GM19240 (cell line): ENCODE measurements at regions not wholly inside any gene's neighbourhood (a gene's known extent, or its start where the extent isn't known, plus 50 kb on each side); places are given as distances from the start of the nearest gene placed in this dataset.

Source experiments
- DNase-seq: peaks from one replicate; pipeline ENCODE4 v3.0.0; 2011; ENCODE audit warnings: low spot score; ENCODE audit not compliant: insufficient read length

DNA sequence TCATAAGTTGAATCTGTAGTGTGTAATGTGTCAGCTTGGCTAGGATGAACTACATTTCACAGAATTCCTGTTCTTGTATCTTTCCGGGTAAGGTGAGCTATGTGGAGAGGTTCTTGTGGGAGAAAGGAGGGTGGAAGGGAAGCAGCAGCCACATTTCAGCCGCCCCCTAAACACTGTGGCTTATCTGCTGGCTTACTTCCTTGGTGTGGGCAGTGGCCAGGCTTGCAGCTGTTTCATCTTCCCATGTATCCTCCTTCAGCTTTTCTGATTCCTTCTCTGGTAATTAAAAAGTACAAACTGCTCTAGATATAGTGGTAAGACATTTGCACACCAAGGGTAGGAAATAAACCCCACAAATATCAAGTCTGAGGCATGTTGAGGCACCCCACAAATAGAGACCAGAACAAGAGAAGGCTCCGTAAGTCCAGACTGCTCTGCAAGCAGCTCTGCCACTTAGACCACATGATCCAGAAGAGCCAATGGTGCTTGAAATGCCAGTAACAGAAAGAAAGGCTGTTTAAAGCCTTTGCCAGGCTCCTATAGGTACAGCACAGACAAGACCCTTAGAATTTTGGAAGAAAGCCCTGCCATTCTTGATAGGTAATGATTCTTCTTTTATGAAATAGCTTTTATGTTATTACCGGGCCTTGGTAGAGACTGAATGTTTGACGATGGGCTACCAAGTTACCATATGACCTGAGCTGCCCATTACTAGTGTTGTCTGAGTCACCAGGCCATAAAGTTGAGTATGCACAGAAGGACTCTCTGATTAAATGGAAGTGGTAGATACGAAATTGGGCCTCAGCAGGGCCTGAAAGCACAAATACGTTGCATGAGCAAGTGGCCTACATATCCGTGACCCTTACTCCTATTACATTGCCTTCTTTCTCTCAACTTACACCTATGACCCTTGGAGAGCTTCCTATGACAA is 215.0 kb upstream of the SGK1 start:
- DNase-seq = no peak

DNA sequence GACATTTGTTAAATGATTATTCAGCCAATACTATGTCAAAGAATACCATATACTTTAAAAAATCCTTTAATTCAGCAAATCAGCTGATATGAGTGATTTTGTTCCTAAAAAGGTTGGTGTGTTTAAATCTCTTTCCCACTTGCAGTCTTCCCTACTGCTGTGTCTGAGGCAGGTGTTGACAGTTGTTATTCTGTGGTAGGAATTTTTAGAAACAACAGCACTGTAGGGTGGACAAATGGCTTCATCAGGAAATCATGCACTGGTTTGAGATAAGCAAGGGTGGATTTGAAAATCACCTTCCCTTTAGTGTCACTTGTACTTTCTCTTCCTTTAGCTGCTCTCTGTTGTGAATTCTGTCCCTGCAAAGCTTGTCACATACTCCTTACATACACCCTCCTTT is 213.7 kb upstream of the SGK1 start:
- DNase-seq = no peak

DNA sequence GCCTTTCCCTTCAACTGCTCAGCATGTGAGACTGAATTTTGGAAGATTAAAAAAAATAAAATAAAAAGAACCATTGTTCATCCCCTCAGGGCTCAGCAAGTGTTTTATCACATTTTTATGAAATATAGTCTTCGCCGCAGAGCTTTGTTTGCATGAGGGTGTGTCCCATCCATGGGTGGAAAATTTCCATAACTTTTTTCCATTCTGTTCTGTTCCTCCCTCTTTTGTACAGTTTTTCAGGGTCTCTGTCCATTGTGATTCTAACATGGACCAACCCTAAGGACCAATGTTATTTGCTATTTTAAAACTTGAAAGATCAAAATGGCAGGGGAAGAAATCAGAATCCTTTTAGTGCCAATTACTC is 213.3 kb upstream of the SGK1 start:
- DNase-seq = no peak

DNA sequence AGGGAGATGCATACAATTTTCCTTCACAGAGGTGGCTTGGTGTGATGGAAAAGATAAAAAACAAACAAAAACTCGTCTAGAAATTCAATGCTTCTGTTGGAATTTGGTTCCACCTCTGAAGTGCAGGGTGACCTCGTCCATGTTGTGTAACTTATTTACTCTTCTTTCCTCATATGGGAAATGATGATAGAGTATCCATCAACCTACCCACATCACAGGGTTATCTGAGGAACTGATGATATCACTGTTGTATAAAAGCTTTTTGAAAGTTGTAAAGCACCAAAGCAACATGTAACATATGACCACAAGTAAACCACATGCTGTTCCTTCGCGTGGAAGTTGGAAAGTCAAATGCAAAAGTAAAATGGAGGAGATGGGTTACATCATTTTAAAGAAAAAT is 212.0 kb upstream of the SGK1 start:
- DNase-seq = no peak

DNA sequence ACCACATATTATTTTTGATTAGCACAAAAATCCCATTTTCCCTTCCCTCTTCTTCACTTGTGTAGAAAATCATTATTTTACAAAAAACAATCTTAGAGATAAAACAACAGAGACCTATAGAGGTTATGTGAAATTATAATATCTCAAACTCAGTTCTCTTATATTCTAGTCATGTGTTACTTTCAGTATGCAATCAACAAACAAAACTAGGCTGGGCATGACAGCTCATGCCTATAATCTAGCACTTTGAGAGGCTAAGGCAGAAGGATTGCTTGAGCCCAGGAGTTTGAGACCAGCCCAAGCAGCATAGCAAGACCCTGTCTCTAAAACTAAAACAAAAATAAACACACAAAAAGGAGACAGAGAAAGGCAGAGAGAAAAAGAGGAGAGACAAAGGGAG is 211.4 kb upstream of the SGK1 start:
- no peak for DNase-seq

DNA sequence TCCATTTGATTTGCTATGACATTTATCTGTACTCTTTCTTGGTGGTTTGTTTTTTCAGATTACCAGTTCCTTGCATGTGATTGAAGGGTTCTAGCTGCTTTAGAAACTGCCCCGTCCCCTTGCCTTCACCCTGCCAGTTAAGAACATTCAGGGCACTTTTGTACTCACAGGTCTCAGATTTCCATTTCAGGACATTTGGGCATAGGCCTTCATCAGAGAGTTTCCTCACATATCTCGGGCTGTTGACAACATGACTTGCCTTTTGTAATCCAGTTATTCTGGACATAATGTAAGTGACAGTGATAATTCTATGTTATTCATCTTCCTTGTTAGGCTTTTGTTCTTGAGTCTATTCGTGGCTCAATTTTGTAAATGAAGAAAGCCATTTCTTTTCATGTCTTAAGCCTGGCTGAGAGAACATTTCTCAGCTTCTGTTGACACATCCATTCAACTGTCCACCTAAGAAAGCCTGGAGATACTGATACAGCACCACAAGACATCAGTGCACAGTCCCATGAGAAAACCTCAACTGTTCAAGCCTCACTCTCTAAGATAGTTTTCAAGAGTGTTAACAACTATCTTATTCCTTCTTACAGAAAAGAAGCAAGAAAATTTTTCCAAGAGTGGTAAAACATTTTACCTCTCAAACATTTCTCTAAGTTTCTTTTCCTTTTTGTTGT is 209.3 kb upstream of the SGK1 start:
- no peak for DNase-seq

DNA sequence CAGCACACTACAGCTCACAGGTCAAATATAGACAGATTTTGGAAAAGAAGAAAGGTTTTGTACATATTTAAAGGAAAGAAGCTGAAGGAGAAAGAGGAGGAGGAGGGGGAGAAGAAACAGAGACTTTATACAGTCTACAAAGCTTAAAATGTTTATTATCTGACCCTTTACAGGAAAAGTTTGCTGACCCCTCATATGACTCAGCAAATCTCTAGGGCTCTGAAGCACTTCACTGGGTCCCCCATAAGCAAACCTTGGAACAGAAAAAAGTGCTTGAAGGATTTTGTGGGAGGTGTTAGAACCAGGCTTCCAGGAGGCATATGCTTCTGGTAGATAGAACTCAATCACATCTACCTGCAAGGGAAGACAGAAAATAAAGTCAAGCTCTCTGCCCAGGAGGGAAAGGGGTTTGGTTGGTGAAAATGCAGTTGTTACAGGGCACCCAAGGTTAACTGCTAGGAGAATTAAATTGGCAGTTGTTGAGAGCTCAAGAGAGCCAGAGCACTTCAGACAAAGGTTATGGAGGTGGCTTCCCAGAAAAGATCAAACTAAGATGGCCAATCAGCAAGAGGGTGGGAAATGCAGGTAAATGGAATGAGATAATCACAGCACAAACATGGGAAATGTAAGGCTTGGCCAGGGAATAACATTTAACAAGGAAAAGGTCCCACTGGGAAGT is 207.4 kb upstream of the SGK1 start:
- no peak for DNase-seq

DNA sequence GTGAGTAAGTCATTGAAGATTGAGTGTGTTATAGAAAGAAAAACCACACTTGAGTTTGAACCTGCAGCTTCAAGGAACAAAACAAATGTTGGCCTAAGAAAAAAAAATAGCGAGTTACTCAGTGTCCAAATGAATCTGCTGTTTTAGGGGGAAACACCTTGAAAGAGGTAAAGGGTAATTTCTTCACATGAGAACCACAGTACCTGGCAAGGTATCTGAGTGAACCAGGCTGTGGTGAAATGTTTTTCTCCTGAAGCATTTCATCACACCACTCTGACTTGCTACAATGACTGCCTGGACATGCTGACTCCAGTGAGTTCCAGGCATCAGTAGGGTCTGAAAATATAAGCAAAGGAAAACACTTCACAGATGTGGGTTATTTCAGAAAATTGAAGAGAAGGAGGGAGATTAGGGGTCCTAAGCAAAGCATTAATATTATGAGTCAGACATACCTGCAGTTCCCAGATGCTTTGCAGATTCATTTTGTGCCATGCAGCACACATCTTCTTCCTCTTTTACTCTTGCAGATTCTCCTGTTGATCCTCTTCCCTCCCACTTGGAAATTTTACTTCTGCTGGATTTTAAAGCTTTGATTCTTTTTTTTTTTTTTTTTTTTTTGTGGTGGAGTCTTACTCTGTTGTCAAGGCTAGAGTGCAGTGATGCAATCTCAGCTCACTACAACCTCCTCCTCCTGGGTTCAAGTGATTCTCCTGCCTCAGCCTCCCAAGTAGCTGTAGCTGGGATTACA is 206.2 kb upstream of the SGK1 start:
- DNase-seq = no peak

DNA sequence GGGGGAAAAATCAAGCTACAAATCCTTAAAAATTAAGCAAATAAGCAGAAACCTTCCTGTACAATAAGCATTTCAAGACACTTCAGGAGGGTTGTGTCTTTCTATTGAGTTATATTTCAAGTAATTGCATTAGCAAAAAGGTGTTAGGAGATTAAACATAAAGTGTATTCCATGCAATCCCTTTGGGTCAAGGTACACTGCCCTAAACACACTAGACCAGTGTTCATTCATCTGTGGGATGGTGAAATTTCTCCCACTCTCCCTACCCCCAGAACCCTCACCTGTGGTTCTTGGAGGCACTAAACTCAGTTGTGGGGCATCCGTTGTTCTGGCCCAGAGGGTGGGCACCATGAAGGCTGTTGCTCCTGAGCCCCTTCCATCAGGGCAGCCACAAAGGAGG is 205.1 kb upstream of the SGK1 start:
- DNase-seq = no peak

DNA sequence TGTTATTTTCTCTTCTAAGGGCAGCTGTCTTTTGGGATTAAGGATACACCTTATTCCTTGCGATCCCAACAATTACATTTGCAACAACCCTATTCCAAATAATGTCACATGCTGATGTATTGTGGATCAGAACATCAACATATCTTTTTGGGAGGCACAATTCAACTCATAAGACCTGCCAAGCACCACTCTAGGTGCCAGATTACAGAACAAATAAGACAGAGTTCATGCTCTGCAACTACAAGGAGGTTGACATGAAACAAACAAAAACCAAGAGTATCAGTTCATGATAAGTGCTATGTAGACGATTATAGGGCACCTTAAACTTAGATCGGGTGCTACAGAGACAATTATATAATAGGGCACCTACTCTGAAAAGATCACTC is 203.2 kb upstream of the SGK1 start:
- no peak for DNase-seq

DNA sequence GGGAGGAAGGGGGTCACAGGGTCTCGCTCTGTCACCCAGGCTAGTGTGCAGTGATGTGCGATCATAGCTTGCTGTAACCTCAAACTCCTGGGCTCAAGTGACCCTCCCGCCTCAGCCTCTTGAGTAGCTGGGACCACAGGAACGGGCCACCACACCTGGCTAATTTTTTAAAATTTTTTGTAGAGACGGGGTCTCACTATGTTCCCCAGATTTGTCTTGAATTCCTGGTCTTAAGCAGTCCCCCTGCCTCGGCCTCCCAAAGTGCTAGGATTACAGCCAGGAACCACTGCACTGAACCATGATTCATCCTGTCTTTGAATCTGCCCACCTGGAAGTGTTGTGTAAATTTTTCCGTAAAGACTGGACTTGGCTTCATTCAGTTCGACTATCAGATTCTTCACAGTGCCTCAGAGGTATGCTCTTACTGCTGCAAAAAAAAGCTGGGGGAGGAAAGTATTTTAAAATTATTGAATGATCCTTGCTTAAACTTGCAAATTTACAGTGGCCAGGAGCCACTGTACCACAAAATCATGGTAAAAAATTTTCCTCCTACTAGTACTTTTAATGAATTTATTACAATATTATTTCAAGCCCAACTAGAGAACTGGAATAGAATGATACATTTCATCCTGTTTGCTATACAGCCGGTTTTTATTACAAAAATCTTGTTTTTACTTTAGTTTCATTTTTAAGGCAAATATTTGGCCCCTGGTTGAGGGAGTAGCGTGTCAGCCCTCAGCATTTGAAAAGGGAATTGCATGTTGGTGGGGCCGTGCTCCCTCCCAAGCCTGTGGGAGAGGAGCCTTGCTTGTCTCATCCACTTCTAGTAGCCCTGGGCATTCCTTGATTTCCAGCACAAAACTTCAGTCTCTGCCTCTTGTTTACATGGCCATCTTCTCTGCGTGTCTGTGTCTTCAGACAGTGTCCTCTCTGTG is 202.5 kb upstream of the SGK1 start:
- DNase-seq = no peak

DNA sequence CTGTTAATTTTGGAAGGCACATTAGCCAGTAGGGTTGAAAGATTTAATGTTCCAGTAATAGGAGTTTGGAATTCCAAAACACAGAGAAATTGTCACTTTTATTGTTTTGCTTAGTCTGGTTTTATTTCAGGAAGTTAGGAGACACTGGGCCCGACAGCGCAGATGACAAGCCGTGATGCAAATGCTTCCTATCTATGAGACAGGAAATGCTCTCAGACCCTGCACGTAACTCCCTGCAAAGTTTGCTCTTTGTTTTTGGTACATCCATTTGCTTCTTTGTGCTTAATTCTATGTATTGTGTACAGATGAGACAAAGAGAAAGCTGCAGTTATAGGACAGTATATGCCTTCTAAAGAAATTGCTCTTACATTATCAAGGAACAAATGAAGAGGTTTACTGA is 201.6 kb upstream of the SGK1 start:
- DNase-seq = no peak

DNA sequence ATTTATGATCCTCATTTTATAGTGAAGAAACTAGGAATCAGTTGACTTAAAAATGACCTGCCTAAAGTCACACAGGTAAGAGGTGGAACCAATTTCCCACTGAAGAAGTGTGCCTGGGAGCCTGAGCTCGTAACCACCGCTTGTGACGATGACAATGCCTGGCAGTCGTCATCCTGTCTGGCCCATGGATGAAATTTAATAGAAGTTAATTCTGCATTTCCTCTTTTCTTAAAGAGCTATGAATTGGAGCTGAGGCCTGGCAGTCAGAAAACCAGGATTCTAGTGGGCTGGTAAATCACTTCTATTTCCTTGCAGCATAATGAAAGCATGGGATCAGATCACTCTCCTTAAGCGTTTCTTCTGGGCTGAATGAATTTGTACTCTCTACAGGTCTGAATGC is 200.0 kb upstream of the SGK1 start:
- no peak for DNase-seq

DNA sequence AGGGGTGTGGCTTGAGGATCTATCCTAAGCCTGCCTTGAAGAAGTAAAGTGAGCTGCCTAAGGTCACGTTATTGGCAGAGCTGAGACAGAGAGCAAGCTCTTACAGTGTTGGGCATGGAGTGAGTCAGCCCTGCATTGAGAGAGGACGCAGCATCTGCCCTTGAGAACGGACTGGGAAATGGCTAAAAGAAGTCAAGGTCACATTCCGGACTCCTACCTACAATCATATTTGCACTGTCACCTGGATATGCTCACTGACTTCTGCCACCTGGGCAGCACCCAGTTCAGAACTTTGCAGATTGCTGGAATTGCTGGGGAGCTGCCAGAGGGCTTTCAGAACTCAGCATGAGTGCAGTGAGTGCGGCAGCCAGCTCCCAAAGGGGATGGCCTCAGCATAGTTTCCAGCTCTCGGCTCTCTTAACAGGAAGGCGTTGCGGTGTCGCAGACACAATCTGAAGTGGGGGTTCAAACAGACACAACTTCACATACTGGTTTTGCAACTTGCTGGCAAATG is 199.3 kb upstream of the SGK1 start:
- no peak for DNase-seq

DNA sequence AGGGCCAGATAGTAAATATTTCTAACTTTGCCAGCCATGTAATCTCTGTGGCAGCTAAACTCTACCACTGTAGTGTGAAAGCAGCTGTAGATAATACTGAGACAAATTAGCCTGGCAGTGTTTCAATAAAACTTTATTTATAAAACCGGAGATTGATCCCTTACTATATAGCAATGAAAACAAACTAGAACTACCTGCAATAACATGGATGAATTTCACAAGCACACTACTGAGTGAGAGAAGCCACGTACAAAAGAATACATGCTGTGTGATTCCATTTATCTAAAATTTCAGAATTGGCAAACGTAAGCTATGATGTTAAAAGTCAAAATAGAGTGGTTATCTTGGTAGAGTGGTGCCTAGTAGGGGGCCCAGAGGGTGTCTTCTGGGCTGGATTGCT is 198.7 kb upstream of the SGK1 start:
- DNase-seq = no peak

DNA sequence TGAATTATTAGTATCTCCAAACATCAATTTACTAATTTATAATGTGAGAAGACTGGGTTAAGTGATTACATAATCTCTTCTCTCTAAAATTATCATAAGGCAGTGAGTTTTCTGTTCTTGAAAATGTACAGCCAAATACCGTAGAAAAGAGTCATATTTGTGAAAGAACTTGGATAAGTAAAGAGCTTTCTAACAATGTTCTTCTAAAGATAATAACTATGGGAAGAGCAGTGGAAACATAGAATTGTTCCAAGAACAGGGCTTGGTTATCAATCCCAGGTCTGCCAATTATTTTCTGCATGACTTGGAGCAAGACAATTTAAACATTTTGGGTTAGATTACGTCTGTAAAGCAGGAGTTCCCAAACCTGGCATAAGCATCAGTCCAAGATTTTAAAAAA is 198.1 kb upstream of the SGK1 start:
- DNase-seq = no peak

DNA sequence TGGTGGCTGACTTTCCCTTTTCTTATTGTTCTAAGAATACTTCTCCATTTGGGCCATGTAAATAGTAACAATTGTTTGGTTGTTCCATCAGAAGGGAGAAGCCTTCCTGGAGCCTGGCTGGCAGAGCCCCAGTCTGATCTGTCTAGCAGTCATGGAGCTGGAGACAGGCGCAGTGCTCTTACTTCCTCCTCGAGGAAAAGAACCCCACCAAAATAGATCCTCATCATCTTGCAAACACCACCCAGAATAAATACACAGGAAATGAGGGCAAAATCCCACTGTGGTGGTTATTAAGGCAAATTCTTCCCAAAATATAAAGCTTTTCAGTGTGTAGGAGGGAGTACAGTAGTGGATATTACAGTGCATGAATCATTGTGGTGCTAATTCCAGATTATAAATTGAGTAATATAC is 195.1 kb upstream of the SGK1 start:
- DNase-seq = no peak

DNA sequence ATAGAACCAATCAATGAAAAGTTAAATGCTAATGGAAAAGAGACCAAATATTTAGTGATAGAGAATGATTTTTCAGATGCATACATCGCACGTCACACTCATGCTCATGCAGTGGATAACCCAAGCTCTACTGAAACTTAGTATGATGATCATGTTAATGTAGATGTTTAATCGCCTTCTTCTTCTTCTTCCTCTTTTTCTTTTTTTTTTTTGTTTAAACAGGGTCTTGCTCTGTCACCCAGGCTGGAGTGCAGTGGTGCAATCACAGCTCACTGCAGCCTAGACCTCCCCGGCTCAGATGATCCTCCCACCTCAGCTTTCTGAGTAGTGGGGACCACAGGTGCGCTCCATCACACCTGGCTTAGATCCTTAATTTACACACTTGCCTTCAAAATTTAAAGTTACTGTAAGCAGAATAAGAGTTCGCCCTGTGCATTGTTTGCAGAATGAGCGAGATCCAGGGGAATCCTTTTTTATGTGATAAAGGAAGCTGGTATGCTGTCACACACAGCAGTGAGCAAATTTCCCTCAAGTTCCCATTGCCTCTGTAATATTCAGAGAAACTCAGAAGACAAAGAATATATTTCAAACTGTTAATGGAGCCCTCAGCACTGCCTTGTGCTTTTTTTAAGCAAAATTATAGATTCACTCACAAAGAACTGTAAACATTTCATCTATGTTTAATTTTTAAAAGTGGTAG is 194.2 kb upstream of the SGK1 start:
- DNase-seq = no peak

DNA sequence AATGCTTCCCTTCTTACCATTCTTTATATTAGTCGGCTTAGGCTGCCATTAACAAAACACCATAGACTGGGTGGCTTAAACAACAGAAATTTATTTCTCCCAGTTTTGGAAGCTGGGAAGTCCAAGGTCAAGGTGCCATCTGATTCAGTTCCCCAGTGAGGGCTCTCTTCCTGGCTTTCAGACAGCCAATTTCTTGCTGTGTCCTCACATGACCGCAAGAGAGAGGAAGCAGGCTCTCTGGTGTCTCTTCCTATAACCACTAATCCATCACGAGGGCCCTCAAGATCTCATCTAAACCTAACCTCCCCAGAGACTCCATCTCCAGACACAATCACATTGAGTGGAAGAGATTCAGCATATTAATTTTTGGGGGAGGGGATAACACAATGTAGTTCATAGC is 193.0 kb upstream of the SGK1 start:
- DNase-seq = no peak

DNA sequence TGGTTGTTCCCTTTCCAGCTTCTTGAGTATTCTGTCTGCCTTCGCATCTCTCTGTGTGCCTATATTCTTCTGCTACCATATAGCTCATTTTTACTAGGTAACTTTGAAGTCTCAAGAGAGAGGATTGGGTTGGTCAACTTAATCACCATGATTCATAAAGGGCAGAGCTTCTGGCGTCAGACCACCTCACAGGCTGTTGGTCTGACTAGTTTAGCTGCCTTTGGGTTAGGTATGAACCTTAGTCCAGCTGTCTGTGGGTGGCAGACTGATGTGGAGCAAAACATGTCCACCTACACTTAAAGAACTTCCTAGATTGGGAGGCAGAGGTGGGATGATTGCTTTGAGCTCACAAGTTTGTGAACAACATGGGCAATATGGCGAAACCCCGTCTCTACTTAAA is 192.2 kb upstream of the SGK1 start:
- no peak for DNase-seq
